CD4-positive, alpha-beta T cell treated with Interleukin-4 for 4 hours (primary cell): ENCODE measurements at regions not wholly inside any gene's neighbourhood (a gene's known extent, or its start where the extent isn't known, plus 50 kb on each side); places are given as distances from the start of the nearest gene placed in this dataset.
"Not testable (repeated sequence)": the region's sequence is repeated elsewhere in the genome, so short reads cannot be mapped to it uniquely, and the experiment has no call there.

Source experiments
- DNase-seq: peaks from one replicate; pipeline ENCODE4 v3.0.0-alpha.2; 2020

- DNase-seq = no peak
Measured at GRCh38 chr5:79924936-79925893, 65.8 kb downstream of the MTX3 start.

- no peak for DNase-seq
Measured at GRCh38 chr5:79923431-79923830, 67.6 kb downstream of the MTX3 start.

- DNase-seq = no peak
Measured at GRCh38 chr5:79922626-79923025, 68.4 kb downstream of the MTX3 start.

GRCh38 chr5:79907452-79907851, 83.6 kb downstream of the MTX3 start:
- not testable (repeated sequence) for DNase-seq

- DNase-seq = not testable (repeated sequence)
Measured at GRCh38 chr5:79902571-79902970, 88.5 kb downstream of the MTX3 start.

- DNase-seq = no peak
Measured at GRCh38 chr5:79901631-79902030, 89.4 kb downstream of the MTX3 start.

- no peak for DNase-seq
Measured at GRCh38 chr5:79898611-79899010, 92.5 kb downstream of the MTX3 start.

GRCh38 chr5:79893976-79894375, 97.1 kb downstream of the MTX3 start:
- DNase-seq = no peak

- no peak for DNase-seq
Measured at GRCh38 chr5:79893485-79893884, 97.6 kb downstream of the MTX3 start.

GRCh38 chr5:79890930-79891249, 100.2 kb downstream of the MTX3 start:
- DNase-seq = no peak

GRCh38 chr5:79890119-79890929, 100.7 kb downstream of the MTX3 start:
- no peak for DNase-seq

- DNase-seq = no peak
Measured at GRCh38 chr5:79888643-79889042, 102.4 kb downstream of the MTX3 start.

- DNase-seq = no peak
Measured at GRCh38 chr5:79886925-79887655, 104.0 kb downstream of the MTX3 start.

- no peak for DNase-seq
Measured at GRCh38 chr5:79886456-79886855, 104.6 kb downstream of the MTX3 start.

GRCh38 chr5:79879880-79880279, 111.2 kb downstream of the MTX3 start:
- not testable (repeated sequence) for DNase-seq

- no peak for DNase-seq
Measured at GRCh38 chr5:79878721-79879336, 112.2 kb downstream of the MTX3 start.

- no peak for DNase-seq
Measured at GRCh38 chr5:79878136-79878679, 112.9 kb downstream of the MTX3 start.

- DNase-seq = no peak
Measured at GRCh38 chr5:79876456-79876855, 114.6 kb downstream of the MTX3 start.

GRCh38 chr5:79875230-79875629, 115.8 kb downstream of the MTX3 start:
- DNase-seq = no peak

- DNase-seq = no peak
Measured at GRCh38 chr5:79873187-79873586, 117.9 kb downstream of the MTX3 start.

- no peak for DNase-seq
Measured at GRCh38 chr5:79872291-79872690, 118.8 kb downstream of the MTX3 start.

- no peak for DNase-seq
Measured at GRCh38 chr5:79871364-79872120, 119.5 kb downstream of the MTX3 start.
